Neuron (in vitro differentiated cells): ENCODE measurements at regions not wholly inside any gene's neighbourhood (a gene's known extent, or its start where the extent isn't known, plus 50 kb on each side); places are given as distances from the start of the nearest gene placed in this dataset.

Experiments
- H2AFZ ChIP-seq: one replicate; pipeline ENCODE4 v1.6.1; 2013; ENCODE audit warnings: low read depth, mild to moderate bottlenecking, inconsistent platforms, low read length, moderate library complexity
- H3K27me3 ChIP-seq: one replicate; pipeline ENCODE4 v1.6.1; 2013; ENCODE audit warnings: low read length; ENCODE audit not compliant: insufficient read depth
- H3K36me3 ChIP-seq: one replicate; pipeline ENCODE4 v1.6.1; 2013; ENCODE audit warnings: low read length; ENCODE audit not compliant: insufficient read depth
- H3K4me1 ChIP-seq: one replicate; pipeline ENCODE4 v1.6.1; 2013; ENCODE audit warnings: low read length; ENCODE audit not compliant: insufficient read depth
- H3K4me3 ChIP-seq: 2 replicates; pipeline ENCODE4 v1.5.1; 2013; ENCODE audit warnings: mild to moderate bottlenecking, low read length, moderate library complexity
- H3K9me3 ChIP-seq: one replicate; pipeline ENCODE4 v1.6.1; 2013; ENCODE audit warnings: low read length

DNA sequence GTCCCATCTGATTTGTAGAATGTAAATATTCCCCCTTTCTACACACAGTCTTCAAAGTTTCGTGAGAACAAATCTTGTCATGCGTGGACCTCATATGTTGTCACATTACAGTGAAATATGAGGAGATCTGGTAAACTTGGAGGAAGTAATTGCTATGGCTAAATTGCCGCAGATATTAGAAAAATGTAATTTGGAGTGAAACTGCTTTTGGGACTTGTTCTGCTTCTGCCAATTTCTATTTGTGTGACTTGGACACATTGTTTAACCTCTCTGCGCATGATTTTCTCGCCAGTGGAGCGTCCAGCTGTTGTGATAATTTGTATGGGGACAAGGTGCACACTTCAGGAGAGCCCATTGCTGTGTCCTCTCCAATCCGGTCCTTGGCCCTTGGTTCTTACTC, 693.1 kb upstream of the SLC10A2 start:
- Histone ChIP-seq H3K9me3 (no peaks in the 10 kb centered on the region), H2AFZ (no peak overlapping the region), H3K27me3 (no peaks in the 10 kb centered on the region), H3K4me1 (no peaks in the 10 kb centered on the region), H3K36me3 (no peaks in the 10 kb centered on the region), H3K4me3 (no peak overlapping the region)

DNA sequence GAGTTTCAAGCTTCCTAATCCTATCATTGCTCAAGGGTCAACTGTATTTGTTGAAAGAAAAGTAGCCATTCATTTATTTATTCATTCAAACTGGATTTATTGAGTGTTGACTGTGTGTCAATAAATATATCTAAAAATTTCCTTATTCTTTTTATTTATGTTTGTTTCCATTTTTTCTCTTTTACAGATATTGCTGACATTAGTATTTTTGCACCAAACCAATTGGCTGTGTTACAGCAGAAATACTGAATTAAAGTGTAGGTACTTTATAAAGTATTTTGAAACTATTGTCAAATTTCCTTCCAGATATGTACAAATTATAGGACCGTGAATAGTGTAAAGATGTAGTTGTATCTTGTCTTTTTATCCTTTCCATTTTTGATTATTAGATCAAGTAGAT, 692.0 kb upstream of the SLC10A2 start:
- no peaks in the 10 kb centered on the region for H3K9me3 ChIP-seq
- H3K4me1 ChIP-seq = no peaks in the 10 kb centered on the region
- no peaks in the 10 kb centered on the region for H3K36me3 ChIP-seq
- no peak overlapping the region for H3K4me3 ChIP-seq
- no peaks in the 10 kb centered on the region for H3K27me3 ChIP-seq
- no peak overlapping the region for H2AFZ ChIP-seq

DNA sequence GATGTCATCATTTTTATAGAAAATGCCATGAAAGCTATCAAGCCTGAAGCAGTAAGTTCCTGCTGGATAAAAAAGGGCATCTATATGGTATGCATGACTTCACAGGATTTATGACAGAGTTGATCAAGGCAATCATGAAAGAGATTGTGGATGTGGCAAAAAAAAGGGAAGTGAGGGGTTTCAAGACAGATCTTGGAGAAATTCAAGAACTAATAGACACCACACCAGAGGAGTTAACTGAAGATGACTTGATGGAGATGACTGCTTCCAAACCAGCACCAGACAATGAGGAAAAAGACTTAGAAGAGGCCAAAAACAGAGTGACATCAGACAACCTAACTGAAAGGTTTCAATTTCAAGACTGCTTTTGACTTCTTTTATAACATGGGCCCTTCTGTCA, 691.1 kb upstream of the SLC10A2 start:
- Histone ChIP-seq H3K36me3 (no peaks in the 10 kb centered on the region), H3K9me3 (no peaks in the 10 kb centered on the region), H2AFZ (no peak overlapping the region), H3K4me1 (no peaks in the 10 kb centered on the region), H3K27me3 (no peaks in the 10 kb centered on the region), H3K4me3 (no peak overlapping the region)

DNA sequence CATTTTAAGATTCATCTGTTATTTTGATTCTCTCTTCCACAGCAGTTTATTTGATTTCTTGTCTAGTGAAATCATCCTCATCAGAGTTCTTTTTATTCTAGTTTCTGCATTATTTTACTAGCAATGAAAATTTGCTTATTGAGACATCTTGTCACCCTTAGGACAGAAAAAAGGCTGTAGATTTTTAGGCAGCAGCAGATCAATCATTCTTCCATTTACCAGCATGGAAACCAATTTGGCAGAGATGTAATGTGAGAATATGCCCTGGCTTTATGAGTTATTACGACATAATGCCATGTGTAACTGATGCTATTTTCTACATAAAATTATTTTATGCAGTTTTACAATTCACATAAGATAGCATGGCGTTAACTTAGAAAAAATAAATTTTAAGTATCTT, 688.6 kb upstream of the SLC10A2 start:
- Histone ChIP-seq H3K4me3 (no peak overlapping the region), H3K4me1 (no peaks in the 10 kb centered on the region), H3K27me3 (no peaks in the 10 kb centered on the region), H3K36me3 (no peaks in the 10 kb centered on the region), H2AFZ (no peak overlapping the region), H3K9me3 (no peaks in the 10 kb centered on the region)

DNA sequence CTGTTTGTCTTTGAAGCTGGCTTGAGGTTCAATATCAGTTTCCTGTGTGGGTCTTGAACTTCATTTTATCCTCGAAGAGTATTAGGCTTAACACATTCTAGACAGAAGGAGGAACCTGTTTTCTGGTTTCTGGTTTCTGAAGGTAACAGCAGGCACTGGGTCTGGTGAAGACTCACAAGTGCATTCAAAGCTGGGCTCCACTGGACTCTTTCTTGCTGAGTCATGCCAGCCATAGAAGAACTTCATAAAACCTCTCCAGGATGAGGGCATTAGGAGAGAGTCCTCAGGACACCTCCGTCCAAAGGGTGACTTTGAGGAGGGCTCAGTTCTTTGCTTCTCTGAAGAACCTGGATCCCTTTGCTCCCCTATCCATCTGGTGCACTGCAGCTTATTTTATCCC, 668.6 kb upstream of the SLC10A2 start:
- Histone ChIP-seq H3K27me3 (no peaks in the 10 kb centered on the region), H3K9me3 (no peaks in the 10 kb centered on the region), H3K4me3 (no peak overlapping the region), H2AFZ (no peak overlapping the region), H3K4me1 (no peaks in the 10 kb centered on the region), H3K36me3 (no peaks in the 10 kb centered on the region)

DNA sequence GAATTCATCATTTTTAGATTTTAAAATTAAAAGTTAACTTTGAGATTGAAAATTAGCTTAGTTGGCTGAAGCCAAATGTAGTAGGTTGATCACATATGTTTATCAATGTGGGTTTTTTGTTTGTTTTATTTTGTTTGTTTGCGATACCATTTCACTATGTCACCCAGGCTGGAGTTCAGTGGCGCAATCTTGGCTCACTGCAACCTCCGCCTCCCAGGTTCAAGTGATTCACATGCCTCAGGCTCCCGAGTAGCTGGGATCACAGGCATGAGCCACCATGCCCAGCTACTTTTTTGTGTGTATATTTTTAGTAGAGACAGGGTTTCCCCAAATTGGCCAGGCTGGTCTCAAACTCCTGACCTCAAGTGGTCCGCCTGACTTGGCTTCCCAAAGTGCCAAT, 665.7 kb upstream of the SLC10A2 start:
- no peak overlapping the region for H3K4me3 ChIP-seq
- no peaks in the 10 kb centered on the region for H3K36me3 ChIP-seq
- no peaks in the 10 kb centered on the region for H3K27me3 ChIP-seq
- H3K4me1 ChIP-seq = no peaks in the 10 kb centered on the region
- no peaks in the 10 kb centered on the region for H3K9me3 ChIP-seq
- H2AFZ ChIP-seq = no peak overlapping the region

DNA sequence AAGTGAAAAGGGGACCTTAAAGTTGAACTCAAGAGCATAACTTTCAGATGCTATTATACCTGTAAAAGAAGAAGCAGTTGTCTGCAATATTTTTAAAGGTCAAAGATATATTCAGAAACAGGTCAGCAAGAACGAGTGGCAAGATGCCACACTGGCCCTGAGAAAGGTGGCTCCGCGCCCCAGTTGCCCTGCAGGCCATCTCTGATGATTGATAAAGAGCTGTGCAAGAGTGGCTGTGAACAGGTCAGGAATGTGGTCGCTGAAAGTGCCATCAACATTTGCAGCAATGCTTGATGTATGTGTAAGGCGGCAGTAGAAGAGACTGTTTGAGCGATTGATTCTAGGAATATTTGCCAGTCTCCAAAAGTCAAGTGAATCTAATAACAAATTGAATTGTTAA, 664.2 kb upstream of the SLC10A2 start:
- no peak overlapping the region for H3K4me3 ChIP-seq
- H3K9me3 ChIP-seq = no peaks in the 10 kb centered on the region
- H3K4me1 ChIP-seq = no peaks in the 10 kb centered on the region
- no peak overlapping the region for H2AFZ ChIP-seq
- H3K36me3 ChIP-seq = no peaks in the 10 kb centered on the region
- H3K27me3 ChIP-seq = no peaks in the 10 kb centered on the region

DNA sequence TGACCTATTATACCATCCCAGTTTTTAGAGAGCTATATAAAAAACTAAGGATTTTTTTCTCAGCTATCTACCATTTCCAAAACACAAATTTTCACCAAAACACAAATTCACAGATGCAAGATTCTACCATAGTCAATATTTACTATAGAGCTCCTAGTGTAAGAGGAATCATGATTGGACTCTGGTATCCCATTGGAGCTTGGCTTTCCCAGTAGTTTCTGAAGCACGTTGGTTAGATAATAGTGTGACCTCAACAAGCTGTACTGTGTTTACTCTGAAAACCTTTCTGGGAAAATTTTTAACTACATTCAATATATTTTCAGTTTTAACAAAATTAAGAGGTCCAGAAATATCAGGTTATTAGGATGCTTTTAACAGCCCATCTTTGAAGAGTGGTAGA, 660.6 kb upstream of the SLC10A2 start:
- H3K27me3 ChIP-seq = no peaks in the 10 kb centered on the region
- no peak overlapping the region for H3K4me3 ChIP-seq
- H3K36me3 ChIP-seq = no peaks in the 10 kb centered on the region
- H3K4me1 ChIP-seq = no peaks in the 10 kb centered on the region
- no peaks in the 10 kb centered on the region for H3K9me3 ChIP-seq
- H2AFZ ChIP-seq = no peak overlapping the region

DNA sequence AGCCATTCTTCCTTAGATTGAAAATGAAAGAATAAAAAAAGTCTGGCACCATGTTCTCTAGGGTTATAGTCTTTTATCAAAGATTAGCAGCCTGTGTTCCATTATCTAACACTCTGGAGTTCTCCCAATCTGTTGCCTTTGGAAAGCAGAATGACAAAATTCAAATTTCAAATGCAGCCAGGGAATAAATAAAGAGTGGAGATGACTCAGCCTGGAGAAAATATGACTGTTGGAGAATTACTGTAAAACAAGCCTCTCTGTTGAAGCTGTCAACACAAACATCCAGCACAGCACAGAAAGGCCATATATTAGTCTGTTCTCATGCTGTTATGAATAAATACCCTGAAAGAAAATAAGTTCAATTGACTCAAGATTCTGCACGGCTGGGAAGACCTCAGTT, 650.5 kb upstream of the SLC10A2 start:
- H3K27me3 ChIP-seq = no peaks in the 10 kb centered on the region
- peaks cover 8% of the 10 kb centered on the region for H3K4me1 ChIP-seq
- no peak overlapping the region for H2AFZ ChIP-seq
- no peak overlapping the region for H3K4me3 ChIP-seq
- H3K9me3 ChIP-seq = no peaks in the 10 kb centered on the region
- H3K36me3 ChIP-seq = no peaks in the 10 kb centered on the region

DNA sequence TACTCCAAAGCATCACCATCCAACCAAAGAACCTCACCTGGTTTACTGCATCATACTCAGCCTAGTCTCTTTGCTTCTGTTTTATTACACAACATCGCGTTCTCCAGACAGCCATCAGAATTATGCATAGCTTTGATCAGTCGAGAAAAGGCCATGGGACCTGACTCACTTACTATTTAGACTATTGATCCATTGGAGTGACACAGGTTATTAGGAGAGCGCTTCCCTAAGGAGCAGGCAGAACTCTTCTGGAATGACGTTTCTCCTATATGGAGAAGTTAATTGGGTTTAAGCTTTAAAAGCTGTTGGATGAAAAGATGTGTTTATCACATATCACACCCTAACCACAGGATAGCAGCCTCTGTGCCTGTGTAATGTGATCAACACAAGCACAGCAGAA, 649.1 kb upstream of the SLC10A2 start:
- Histone ChIP-seq H3K4me3 (no peak overlapping the region), H3K27me3 (no peaks in the 10 kb centered on the region), H3K9me3 (no peaks in the 10 kb centered on the region), H3K36me3 (no peaks in the 10 kb centered on the region), H3K4me1 (peaks cover 8% of the 10 kb centered on the region), H2AFZ (no peak overlapping the region)

DNA sequence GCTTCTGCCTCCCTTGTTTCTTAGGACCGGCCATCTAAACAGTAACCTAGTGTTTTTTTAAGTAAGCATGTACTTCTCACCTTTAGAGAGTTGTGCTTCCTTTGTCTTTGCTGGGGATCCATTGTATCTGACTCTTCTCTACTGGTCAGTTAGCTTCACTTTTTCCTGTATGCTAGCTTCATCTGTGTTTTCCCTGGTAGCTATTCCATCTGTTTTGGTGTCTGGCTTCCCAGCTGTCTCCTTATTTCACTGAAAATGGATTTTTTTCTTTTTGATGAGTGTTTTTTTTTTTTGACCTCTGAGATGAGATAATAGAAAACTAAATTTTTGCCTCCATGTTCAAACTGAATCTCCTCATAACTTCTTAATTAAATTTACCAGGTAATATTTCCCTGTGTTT, 637.0 kb upstream of the SLC10A2 start:
- no peak overlapping the region for H2AFZ ChIP-seq
- no peaks in the 10 kb centered on the region for H3K27me3 ChIP-seq
- H3K4me1 ChIP-seq = no peaks in the 10 kb centered on the region
- H3K4me3 ChIP-seq = no peak overlapping the region
- H3K36me3 ChIP-seq = no peaks in the 10 kb centered on the region
- H3K9me3 ChIP-seq = no peaks in the 10 kb centered on the region

DNA sequence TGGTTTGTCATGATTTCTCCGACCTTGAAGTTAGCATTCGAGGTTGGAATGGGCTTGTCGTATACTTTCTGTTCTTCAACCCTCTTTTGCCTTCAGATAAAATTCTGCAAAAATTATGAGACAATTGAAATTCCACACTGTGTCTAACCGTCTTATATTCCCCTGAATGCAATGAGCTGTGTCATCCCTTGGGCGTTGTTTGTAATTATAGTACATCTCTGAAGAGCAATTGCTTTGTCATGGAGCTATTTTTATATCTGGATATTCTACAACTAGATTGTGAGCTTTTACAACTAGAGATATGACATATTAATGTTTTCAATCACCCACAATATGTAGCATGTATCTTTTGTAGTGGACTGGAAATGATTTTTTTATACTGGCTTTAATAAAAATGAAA, 631.8 kb upstream of the SLC10A2 start:
- Histone ChIP-seq H3K4me3 (no peak overlapping the region), H3K9me3 (no peaks in the 10 kb centered on the region), H3K27me3 (no peaks in the 10 kb centered on the region), H3K4me1 (no peaks in the 10 kb centered on the region), H3K36me3 (no peaks in the 10 kb centered on the region), H2AFZ (no peak overlapping the region)

DNA sequence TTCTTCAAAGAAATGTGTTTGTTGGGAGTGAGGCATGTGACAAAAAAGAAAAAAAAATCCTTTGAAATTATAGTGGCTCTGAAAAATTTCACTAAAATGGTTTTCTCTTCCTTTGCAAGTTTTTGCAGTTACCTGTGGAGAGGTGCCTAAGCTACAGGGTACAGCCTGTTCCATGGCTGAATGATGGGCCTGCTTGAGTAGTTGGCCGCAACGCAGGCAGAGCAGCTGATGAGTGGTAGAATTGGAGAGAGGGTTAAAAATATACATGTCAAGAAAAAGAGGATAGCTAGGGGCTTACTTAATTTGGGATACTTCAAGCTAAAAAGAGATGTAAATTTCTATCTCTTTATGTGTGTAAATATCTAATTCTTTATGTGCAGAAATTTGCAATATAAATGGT, 629.1 kb upstream of the SLC10A2 start:
- Histone ChIP-seq H3K27me3 (no peaks in the 10 kb centered on the region), H3K9me3 (no peaks in the 10 kb centered on the region), H3K4me3 (no peak overlapping the region), H3K36me3 (no peaks in the 10 kb centered on the region), H3K4me1 (peaks cover 3% of the 10 kb centered on the region), H2AFZ (no peak overlapping the region)

DNA sequence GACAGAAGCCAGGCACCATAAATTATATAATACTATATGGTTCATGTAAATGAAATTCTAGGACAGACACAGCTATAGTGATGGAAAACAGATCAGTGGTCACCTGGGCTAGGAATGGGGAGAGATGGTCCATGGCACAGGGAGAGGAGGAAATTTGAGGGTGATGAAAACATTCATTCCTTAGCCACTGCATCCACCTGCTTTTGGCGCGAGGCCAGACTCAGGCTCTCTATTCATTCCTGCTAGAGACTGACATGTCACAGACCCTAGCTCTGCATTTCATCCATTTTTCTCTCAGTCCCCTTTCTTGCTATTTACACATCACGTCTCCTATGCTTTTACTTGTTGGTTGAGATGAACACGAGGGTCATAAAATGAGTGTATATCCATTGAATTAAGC, 628.3 kb upstream of the SLC10A2 start:
- H3K36me3 ChIP-seq = no peaks in the 10 kb centered on the region
- H3K9me3 ChIP-seq = no peaks in the 10 kb centered on the region

More for the DNA sequence above, 628.3 kb upstream of the SLC10A2 start:
- Histone ChIP-seq H3K27me3 (no peaks in the 10 kb centered on the region), H3K4me3 (no peak overlapping the region), H3K4me1 (peaks cover 3% of the 10 kb centered on the region), H2AFZ (no peak overlapping the region)
